Neural progenitor cell (in vitro differentiated cells): ENCODE measurements at regions not wholly inside any gene's neighbourhood (a gene's known extent, or its start where the extent isn't known, plus 50 kb on each side); places are given as distances from the start of the nearest gene placed in this dataset.

Experiments used
- EZH2phosphoT487 ChIP-seq: fragments of 200-600 bp; sonication (generic); IDR thresholded peaks from 2 replicates; pipeline ENCODE4 v1.6.1; 2017; ENCODE audit warnings: antibody characterized with exemption
- TF ChIP-seq, protein P1 (sequence below): fragments of 200-600 bp; sonication (generic); IDR thresholded peaks from 2 replicates; pipeline ENCODE4 v1.5.1; 2017; ENCODE audit warnings: antibody characterized with exemption, mild to moderate bottlenecking

DNA sequence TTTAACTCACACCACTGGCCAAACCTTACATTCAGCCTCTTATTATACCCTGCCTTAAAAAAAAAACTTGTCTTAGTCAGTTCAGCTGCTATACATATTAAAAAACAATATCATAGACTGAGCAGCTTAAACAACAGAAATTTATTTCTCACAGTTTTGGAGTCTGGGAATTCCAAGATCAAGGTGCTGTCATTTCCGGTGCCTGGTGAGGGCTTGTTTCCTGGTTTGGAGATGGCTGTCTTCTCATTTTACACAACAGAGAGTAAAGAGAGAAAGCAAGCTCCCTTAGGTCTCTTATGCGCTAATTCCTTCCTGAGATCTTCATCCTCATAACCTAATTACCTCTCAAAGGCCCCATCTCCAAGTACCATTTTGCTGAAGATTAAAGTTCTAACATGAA lies 769.2 kb downstream of the DIAPH3 start:
- TF ChIP-seq, protein P1, sequence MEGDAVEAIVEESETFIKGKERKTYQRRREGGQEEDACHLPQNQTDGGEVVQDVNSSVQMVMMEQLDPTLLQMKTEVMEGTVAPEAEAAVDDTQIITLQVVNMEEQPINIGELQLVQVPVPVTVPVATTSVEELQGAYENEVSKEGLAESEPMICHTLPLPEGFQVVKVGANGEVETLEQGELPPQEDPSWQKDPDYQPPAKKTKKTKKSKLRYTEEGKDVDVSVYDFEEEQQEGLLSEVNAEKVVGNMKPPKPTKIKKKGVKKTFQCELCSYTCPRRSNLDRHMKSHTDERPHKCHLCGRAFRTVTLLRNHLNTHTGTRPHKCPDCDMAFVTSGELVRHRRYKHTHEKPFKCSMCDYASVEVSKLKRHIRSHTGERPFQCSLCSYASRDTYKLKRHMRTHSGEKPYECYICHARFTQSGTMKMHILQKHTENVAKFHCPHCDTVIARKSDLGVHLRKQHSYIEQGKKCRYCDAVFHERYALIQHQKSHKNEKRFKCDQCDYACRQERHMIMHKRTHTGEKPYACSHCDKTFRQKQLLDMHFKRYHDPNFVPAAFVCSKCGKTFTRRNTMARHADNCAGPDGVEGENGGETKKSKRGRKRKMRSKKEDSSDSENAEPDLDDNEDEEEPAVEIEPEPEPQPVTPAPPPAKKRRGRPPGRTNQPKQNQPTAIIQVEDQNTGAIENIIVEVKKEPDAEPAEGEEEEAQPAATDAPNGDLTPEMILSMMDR, result no peak
- no peak for TF ChIP-seq EZH2phosphoT487
